ENCODE measurements at regions not wholly inside any gene's neighbourhood (a gene's known extent, or its start where the extent isn't known, plus 50 kb on each side); places are given as distances from the start of the nearest gene placed in this dataset.

GRCh38 chr2:166784296-166784946 is 103.9 kb upstream of the XIRP2 start:
- TF ChIP-seq CTCF (conservative IDR thresholded peaks at IDR 0.05; ENCODE audit: low read length) = no peak
- no peak for TF ChIP-seq EZH2phosphoT487 (IDR thresholded peaks at IDR 0.05; ENCODE audit: borderline replicate concordance, low read depth, low read length)
